Fibroblast of skin of back (primary cell): ENCODE measurements at regions not wholly inside any gene's neighbourhood (a gene's known extent, or its start where the extent isn't known, plus 50 kb on each side); places are given as distances from the start of the nearest gene placed in this dataset.

Experiments used
- DNase-seq: peaks from one replicate; pipeline ENCODE4 v3.0.0-alpha.2; 2013

DNA sequence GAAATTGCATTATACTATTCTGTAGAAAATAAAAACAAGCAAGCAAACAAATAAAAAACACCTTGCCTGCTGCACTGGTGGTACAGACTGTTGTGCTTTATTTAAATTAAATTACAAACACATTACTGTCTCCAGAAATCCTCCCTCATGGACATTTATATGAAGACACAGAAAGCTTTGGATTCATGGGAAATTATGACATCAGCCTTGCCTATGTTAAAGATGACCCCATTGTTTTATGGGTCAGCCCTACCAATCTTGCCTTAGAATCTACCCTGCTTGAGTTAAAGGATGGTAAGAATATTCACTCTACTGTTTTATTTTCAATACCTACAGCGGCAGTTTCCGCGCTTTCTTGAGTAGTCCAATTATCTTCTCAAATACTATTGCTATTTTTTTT, 1379.9 kb downstream of the TECRL start:
- DNase-seq, result no peak

DNA sequence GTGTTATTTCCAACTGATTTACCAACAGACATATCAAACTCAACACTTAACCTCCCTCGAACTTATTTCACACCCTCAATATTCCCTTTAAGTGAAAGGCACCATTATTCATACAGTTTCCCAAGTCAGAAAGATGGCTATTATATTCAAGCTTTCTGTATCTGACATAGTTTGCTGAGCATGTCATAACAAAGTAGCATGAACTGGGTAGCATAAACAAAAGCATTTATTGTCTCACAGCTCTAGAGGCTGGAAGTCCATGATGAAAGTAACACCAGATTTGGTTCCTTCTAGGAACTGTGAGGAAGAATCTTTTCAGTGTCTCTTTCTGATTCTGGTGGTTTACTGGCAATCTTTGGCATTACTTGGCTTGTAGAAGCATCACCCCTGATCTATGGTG, 1388.6 kb downstream of the TECRL start:
- no peak for DNase-seq

DNA sequence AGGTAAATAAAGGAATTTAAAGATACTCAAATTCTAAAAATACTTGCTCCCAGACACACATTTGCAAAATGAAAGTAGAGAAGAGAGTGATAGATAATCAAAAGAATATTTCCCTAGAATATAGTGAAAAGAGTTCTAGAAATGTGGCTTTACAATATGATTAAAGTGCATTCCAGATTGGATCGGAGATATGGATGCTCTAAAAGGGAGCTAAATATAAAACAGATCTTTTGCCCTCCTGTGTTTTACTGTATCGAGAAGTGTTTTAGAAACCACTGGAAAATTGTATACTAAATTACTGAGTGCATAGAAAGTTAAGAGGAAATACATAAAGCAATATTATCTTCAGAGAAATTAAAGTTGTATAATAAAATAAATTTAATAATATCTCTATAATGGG, 1392.0 kb downstream of the TECRL start:
- no peak for DNase-seq

DNA sequence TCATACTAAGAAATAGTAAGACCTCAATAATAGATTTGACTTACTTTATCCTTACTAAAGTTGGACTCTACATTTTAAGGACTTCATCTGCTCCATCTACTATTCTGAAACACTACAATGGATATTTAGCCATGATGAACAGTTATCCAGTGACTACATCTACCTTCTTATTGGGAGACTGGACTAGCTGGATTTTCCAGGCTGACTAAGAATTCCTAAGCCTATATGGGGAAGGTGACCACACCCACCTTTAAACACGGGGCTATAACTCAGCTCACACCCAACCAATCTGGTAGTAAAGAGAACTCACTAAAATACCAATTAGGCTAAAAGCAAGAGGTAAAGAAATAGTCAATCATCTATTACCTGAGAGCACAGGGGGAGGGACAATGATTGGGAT, 1438.4 kb downstream of the TECRL start:
- no peak for DNase-seq

DNA sequence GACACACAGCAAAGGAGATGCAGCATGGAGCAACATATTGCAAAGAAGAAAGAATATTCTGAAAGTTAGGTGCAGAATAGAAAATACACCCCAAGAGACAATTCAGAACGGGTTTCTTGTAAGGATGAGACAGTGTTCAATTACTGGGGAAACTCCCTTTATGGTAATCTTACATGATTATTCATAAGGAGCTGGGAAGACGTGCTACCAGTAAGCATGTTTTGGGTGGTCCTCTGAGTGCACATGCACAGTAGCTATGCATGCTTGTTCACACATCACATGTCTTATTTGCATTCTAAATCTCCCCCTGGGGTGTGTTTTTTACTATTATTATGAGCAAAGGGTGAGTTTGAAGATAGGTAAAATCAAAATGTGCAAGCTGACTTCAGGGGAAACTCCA, 1448.8 kb downstream of the TECRL start:
- no peak for DNase-seq

DNA sequence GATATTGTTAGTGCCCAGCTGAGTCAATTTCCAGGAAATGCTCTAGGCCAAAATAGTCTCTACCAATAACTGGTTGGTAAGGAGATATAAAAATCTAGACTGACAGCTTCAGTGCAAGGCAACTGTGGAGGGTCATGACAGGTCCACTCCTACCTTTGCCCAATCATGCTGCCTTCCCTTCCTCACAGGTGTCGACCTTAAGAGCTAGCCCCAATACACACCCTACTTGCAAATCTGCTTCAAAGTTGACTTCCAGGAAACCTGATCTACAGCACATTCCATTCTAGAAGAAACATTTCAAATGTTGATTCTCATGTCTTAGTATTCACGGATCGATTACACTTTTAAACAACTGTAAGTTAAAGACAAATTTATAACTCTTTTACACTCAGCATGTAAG, 1455.5 kb downstream of the TECRL start:
- no peak for DNase-seq

DNA sequence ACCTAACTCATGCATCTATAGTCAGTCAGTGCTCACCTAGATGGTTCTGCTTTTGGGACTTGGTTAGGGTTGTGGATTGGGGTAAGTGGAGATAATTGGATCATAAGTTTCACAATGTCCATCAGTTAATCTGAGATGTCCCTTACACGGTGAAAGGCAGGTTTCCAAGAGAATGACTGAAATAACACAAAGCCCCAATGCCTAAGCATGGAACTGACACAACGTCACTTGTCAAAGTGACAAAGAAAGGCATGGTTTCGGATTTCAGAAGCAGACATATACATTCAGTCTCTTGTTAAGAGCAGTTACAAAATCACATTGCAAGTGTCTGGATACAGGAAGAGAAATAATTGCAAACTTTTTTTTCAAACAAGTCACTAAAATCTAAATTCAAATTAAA, 1456.9 kb downstream of the TECRL start:
- DNase-seq, result peak; percentile 2

DNA sequence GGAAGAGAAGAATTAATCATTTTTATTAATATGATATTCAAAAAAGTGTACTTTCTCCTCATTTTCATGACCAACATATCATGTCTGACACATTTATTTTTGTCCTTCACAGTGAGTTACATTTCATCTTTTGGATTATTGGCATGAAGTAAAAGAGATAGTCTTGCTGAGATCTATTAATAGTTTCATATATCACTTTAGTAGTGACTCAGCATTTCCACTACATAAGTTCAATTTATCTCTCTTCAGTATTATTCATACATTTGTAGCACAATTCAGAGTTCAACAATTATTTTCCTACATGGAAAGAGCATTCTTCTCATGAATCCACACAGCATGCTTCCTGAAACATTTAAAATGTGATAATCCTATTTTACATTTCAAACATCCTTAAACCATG, 1461.1 kb downstream of the TECRL start:
- DNase-seq, result peak; percentile 36

DNA sequence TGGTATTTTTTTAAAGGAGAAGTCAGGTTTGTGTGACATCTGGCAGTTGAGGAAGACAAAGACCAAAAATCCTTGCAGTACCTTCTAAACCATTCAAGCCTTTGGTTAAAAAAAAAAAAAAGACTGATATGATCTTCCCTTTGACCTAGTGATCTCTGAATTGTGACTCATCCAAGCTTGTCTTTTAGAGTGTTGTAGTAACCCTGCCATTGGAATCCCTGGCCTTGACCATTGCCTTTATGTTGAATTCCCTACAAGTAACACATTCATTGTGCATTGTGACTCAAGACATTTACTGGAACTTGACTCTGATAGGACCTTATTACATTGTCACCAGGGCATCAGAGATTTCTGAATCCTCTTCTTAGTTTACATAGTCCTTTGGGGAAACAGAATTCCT, 1469.0 kb downstream of the TECRL start:
- DNase-seq, result no peak

DNA sequence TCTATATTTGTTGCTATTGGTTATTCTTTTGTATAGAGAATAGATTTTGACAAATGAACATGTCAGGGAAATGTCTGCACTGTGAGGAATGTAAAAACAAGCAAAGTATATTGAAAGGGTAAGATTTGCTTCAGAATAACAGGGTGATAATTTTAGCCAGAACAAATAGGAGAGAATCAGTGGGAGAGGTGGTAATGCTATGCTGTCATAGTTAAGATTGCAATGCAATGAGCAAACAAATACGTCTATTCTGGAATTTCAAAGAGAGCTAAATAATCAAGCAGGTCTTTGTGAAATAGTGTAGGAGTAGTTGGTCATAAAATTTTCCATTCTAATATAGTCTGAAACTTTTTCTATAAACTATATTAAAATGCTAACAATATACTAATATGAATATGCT, 1478.4 kb downstream of the TECRL start:
- peak; percentile 6 for DNase-seq

DNA sequence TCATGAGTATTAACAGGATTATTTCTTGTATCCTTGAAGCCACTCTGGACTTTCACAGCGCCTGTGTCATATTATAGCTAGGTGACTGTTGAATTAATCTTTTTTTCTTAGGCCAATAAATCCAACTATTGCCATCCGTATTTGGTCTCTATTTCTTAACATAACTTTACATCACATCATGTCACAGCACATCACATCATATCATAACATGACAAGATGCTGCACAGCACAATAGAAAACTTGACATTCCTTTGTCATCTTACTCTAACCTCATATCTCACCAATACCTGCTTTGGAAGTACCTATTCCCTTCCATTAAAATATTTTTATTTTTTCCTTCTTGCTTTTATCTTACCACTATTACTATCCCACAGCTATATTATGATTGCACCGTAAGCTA, 1480.8 kb downstream of the TECRL start:
- DNase-seq, result no peak

DNA sequence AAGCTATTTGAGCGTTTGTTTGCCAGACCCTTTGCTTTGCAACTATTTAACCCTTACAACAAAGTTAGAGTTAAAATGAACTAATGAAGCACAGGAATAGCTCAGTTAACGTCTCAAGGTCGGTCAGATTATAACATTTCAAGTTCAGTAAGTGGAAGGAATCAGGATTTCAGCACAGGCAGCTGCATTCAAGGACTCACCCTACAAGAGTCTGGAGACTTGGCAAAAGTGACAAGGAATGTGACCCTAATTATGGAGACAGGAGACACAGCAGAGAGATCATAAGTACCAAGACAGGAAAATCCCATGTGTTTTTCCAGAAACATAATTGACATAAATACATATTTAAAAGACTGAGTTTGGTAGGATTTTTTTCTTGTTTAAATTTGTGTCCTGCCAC, 1481.7 kb downstream of the TECRL start:
- DNase-seq, result no peak

DNA sequence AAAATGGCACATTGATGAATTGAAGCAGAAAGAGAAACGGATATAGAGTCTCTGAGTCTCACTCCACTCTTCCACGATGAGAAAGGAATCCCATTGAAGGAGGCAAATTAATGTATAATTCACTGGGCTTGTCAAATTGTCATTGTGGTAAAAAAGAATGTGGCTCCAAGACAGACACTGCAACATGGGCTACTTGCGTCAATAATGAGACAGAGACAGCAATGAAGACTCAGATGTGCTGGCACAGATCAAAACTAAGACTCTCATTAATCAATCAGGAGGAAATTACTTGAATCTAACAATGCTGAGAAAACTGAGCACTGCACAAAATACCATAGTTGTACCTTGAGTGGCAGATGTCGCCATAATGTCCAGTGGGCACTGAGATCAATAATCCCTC, 1485.5 kb downstream of the TECRL start:
- DNase-seq, result no peak

DNA sequence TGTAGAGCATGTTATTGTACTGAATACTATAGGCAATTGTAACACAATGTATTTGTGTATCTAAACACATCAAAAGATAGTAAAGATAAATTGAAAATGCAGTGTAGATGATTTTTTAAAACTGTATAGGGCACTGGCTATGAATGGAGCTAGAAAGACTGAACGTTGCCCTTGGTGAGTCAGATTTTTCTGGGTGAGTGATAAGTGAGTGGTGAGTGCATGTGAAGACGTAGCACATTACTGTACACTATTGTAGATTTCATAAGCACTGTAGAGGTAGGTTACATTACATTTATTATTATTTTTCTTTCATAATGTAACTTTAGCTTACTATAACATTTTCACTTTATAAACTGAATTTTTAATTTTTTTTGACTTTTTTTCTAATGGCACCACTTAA, 1491.6 kb downstream of the TECRL start:
- DNase-seq, result no peak

DNA sequence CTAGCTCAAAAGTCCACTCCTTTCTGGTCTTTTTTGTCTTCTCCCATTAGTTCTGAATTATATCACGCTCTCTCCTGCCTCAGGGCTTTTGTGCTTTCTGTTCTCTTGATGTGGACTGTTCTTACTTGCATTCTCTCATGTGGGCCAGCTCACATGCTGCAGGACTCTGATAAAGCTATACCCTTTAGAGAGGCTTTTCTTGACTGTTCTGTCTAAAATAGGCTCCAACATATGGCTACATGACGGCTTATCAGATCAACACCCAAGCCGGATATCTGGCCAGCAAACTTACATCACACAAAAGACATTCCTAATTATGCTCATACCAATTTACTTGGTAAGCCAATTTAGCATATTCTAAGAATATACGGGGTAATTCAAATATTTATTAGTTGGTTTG, 1494.5 kb downstream of the TECRL start:
- DNase-seq, result no peak

DNA sequence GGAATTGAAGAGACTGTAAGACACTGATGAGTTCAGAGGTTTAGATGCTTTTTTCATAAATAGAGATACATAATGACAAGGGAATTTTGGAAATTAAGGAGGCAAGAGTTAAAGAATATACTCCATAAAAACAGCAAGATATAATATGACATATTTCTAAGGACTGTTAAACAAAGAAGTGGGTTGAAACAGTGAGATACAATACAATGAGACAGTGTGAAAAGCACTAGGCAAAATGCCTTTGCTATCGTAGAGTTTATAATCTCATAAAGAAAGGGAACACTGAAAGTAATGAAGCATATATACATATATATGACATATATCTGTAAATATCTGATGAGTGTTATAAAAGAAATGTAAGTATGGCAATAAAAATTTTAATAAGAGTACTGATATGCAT, 1496.2 kb downstream of the TECRL start:
- DNase-seq, result no peak

DNA sequence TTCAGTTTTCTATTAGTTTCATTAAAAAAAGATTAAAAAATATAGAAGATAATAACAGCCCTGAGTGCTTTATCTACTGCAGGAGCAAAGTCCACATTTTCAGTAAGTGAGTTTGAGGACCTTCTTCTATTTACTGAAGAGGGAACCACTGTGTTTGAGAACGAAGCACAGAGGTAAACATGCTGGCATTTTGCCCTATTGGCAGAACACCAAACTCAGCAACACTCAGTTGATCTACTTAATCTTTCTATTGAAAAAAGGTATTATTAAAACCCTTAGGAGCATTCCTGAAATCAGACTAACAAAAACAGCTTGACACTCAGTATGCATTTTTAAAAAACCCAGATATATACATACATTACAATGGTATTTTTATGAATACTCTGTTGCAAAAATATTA, 1496.7 kb downstream of the TECRL start:
- no peak for DNase-seq

DNA sequence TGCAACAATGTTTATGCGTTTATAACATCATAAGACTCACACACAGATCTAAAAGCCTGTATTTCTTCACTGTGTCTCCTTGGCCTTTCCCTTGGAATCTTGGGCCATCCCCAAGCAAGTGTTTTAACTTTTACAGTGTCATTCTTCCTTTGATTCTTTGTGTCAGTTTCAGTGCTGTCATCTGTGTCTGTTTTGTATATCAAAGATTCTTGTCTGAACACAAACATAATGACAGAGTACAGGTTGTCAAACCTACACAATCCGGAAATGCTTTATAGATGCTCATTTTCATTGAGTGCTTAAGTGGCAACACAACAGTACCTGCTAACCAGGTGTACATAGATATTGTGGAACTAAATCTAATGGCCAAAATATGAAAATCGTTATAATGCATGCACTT, 1500.0 kb downstream of the TECRL start:
- no peak for DNase-seq

DNA sequence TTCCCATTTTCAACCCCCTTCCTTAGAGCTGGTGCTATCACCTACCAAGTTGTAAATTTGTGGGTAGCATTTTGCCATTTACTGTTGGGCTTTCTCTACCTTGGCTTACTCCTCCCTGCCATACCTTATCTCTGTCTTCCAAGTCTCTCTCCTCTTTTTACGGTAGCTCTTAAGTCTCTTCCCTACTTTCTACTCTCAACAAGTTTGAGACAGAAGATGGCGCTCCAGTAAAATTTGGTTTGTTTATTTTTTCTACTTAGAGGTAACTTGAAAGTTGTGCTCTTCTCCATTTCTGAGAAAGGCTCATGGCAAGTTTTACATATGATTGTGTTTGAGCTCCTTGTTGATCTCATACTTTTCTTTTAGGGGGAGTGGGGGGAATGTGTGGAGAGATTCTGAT, 1508.1 kb downstream of the TECRL start:
- no peak for DNase-seq

DNA sequence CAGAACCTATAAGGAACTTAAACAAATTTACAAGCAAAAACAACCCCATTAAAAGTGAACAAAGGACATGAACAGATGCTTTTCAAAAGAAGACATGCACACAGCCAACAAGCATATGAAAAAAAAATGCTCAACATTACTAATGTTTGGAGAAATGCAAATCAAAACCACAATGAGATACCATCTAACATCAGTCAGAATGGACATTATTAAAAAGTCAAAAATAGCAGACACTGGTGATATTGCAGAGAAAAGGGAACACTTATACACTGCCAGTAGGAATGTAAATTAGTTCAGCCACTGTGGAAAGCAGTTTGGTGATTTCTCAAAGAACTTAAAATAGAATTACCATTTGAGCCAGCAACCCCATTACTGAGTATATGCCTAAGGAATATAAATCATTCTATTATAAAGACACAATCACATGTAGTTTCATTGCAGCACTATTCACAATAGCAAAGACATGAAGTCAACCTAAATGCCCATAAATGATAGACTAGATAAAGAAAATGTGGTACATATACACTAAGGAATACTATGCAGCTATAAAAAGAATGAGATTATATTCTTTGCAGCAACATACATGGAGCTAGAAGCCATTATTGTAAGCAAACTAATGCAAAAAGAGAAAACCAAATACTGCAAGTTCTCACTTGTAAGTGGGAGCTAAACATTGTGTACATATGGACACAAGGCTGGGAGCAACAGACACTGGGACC, 1509.4 kb downstream of the TECRL start:
- DNase-seq, result peak; percentile 52

DNA sequence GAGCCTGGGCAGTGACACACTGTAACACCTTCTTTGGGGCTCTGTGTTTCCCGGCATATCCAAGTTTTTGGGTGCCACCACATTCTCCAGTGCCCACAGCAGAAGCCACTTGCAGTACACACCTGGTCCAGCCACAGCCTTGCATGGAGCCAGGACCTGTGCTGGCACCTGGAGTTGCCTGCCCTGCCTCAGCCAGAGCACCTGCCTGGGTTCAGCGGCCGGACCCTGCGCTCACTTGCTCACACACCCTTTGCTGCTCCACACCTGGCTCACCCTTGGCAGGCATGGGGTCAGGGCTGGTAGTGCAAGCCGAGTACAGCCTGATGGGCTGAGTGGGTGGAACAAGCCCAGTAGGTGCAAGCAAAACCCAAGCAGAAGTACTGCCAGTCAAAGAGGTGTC, 1511.1 kb downstream of the TECRL start:
- DNase-seq, result no peak

DNA sequence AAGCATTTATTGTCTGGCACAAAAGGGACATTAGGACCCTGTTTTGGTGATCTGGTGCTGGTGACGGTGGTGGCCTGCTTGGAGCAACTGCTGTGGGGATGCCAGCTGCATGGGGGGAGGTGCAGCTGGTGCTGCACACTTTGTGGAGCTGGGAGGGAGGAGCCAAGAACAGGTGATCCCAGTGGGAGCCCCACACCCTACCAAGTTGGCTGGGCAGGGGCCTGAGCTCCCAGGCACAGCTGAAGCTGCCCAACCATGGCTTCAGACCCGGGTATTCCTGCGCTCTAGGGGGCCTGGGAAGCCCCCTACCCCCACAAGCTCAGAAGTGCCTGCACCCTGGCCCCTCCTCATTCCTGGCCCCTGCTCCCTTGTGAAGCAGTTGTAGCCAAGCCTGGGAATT, 1512.5 kb downstream of the TECRL start:
- no peak for DNase-seq

DNA sequence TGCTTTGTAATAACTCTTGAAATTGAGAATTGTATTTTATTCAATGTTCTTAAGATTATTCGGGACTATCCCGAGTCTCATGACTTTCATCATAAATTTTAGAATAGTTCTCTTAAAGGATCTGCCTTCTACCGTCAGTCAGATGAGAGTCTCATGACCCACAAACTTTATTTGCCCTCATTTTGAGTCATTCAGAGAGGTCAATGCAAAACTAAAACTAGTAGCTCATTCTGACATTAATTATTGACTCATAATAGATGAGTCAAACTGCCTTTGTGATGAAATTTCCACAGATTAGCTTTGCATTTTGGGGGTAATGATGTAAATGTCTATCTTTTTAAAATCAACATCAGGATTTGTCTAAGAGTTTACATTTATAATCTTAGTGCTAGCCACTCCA, 1527.3 kb downstream of the TECRL start:
- DNase-seq, result peak; percentile 1

DNA sequence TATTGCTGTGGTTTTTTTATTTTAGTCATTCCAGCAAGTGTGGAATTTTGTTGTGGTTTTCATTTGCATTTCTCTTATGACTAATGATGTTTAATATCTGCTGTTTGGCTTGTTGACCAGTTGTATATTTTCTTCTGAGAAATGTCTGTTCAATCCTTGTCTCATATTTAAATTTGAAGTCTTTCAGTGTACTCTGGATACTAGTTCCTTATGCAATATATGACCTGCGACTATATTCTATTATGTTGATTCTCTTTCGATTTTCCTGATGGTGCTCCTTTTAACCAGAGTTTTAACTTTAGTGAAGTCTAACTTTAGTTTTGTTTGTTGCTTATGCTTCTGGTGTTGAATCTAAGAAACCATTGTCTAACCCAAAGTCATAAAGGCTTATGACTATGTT, 1528.0 kb downstream of the TECRL start:
- DNase-seq, result peak; percentile 4

DNA sequence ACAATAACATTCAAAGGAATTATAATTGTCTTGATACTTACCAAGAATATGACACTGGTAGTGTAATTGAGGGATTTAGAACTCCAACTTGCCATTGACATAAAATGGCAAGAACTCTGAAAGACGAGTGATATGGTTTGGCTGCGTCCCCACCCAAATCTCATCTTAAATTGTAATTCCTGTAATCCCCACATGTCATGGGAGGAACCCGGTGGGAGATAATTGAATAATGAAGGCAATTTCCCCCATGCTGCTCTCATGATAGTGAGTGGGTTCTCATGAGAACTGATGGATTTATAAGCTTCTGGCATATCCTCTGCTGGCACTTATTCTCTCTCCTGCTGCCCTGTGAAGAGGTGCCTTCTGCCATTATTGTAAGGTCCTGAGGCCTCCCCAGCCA, 1536.4 kb downstream of the TECRL start:
- no peak for DNase-seq
